Fibroblast of the aortic adventitia (primary cell): ENCODE measurements at regions not wholly inside any gene's neighbourhood (a gene's known extent, or its start where the extent isn't known, plus 50 kb on each side); places are given as distances from the start of the nearest gene placed in this dataset.
"Not testable (repeated sequence)": the region's sequence is repeated elsewhere in the genome, so short reads cannot be mapped to it uniquely, and the experiment has no call there.

Experiments
- DNase-seq: peaks from one replicate; pipeline ENCODE4 v3.0.0-alpha.2; 2010; ENCODE audit warnings: low read depth
- H3K4me3 ChIP-seq: 2 replicates; pipeline ENCODE4 v1.5.1; 2011; ENCODE audit warnings: low read depth, mild to moderate bottlenecking, control low read depth, low read length, moderate library complexity
- CTCF ChIP-seq: IDR thresholded peaks from 2 replicates; pipeline ENCODE4 v1.5.1; 2011; ENCODE audit warnings: mild to moderate bottlenecking, low read length, control low read depth, inconsistent platforms; ENCODE audit not compliant: insufficient read depth

GRCh38 chr1:5125208-5125607 is 470.8 kb downstream of the AJAP1 start:
- no peak for TF ChIP-seq CTCF
- H3K4me3 ChIP-seq, result no peak overlapping the region
- no peak for DNase-seq

DNA sequence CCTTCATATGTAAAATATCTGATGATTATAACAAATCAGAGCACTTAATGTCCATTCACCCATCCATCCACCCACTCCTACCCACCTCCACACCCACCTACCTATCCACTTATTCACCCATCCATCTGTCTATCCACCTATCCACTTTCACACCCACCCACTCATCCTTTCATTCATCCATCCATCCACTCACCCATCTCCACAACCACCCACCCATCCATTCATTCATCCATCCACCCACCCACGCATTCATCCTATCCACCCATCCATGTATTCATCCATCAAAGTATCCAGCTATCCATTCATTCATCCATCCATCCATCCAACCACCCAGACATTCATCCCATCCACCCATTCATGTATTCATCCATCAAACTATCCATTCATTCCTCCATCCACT is 466.1 kb downstream of the AJAP1 start:
- H3K4me3 ChIP-seq, result no peak overlapping the region
- no peak for TF ChIP-seq CTCF
- no peak for DNase-seq

DNA sequence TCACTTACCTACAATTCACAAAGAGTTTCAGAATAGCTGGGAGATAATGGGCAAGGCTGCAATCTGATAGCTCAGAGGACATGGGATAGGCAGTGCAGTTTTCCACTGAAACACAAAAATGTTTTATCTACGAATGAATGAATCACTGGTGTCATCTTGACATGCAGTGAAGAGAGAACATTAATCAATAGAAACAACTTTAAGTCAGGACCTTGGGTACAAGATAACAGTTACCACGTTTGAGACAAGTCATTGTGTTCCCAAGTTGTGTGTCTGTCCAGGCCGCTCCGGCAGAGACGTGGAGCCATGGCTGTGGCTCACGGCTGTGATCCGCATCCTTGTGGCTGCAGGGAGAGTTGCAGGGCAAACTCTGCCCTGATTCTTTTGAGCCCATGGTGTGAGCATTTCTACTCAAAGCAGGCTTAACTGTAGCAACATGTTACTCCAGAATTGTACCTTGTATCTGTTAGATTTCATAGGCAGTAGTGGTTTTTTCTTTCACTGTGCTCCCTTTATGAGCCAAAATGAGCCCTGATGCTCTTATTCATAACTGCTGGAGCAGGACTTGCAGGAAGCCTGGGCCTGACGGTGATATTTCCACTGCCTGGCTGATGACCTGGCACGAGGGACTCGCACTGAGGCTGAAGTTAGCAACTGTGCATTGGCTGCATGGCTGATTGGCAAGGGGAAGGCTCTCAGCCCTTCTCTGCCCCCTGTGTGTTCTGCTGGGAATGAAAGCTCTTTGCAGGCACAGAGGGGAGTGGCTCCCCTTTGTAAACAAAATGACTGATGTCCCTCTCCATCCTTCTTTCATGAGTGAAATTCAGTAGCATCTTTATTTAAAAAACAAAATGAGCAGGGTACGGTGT is 465.2 kb downstream of the AJAP1 start:
- no peak for TF ChIP-seq CTCF
- H3K4me3 ChIP-seq, result no peak overlapping the region
- DNase-seq, result no peak

DNA sequence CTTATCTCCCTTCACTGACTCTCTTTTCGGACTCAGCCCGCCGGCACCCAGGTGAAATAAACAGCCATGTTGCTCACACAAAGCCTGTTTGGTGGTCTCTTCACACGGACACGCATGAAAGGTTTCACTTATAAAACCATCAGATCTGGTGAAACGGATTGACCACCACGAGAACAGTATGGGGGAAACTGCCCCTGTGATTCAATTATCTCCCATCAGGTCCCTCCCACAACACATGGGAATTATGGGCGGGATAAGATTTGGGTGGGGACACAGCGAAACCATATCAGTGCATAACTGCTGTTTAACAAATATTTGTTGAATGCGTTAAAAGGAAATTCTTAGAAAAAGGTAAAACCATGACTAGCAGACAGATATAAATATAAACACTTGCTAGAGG is 464.4 kb downstream of the AJAP1 start:
- DNase-seq, H3K4me3 ChIP-seq: not testable (repeated sequence)

DNA sequence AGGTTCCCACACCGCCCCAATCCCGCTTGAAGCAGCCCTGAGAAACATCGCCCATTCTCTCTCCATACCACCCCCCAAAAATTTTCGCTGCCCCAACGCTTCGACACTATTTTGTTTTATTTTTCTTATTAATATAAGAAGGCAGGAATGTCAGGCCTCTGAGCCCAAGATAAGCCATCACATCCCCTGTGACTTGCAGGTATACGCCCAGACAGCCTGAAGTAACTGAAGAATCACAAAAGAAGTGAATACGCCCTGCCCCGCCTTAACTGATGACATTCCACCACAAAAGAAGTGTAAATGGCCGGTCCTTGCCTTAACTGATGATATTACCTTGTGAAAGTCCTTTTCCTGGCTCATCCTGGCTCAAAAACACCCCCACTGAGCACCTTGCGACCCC is 463.9 kb downstream of the AJAP1 start:
- not testable (repeated sequence) for DNase-seq, H3K4me3 ChIP-seq

DNA sequence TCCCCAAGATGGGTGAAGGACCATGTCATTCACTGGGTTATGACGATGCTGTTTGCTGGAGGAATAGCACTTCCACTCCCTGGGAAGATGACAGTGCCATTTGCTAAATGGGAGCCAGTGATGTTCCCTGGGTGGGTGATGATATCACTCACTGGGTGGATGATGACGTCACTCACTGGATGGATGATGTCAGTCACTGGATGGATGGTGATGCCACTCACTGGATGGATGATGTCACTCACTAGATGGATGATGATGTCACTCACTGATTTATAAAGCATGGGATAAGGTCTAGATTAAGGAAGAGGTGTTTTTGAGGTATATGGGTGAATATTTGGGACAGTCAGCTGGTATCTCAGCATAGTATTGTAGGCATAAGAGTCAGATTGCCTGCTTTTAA is 457.2 kb downstream of the AJAP1 start:
- no peak overlapping the region for H3K4me3 ChIP-seq
- no peak for DNase-seq
- TF ChIP-seq CTCF, result no peak

DNA sequence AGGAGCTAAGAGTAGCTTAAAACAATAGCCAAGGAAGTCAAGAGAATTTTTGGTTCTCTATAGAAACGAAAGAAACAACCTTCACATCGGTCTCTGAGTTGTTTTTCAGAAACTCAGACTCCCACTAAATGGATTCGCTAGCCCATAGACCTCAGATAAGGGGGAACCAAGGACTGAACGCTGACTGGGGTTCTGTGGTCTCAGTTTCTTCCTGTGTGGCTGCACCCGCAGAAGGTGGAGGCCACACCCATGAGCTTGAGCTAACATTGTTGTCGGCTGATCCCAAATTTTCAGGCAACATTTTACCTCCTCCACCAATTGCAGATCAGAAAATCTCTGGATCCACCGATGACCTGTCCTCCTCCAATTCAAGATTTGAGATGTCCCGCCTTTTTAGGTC is 456.1 kb downstream of the AJAP1 start:
- DNase-seq, result no peak
- TF ChIP-seq CTCF, result no peak
- H3K4me3 ChIP-seq, result no peak overlapping the region

DNA sequence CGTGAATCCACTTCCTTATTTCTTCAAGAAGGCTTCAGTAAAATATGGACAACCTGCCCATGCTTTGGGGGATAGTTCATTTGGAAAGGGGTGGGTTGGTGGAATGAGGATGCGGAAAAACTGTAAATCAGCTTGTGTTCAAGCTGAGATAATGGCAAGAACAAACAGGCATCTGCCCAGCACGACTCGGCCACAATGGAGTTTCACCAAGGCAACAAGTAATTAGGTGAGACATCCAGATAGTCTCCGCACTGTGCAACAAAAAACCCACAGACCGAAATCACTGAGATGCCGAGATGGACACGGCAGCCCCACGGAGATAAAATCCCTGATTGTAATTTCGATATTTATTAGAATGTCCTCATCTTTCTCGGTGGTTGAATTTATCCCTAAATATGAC is 455.2 kb downstream of the AJAP1 start:
- H3K4me3 ChIP-seq, result no peak overlapping the region
- no peak for DNase-seq
- TF ChIP-seq CTCF, result no peak
